DOHH2 (cell line): ENCODE measurements at regions not wholly inside any gene's neighbourhood (a gene's known extent, or its start where the extent isn't known, plus 50 kb on each side); places are given as distances from the start of the nearest gene placed in this dataset.

Experiments
- CTCF ChIP-seq: fragments of 200-600 bp; sonication (generic); IDR thresholded peaks from one replicate; pipeline ENCODE4 v1.5.1; 2014; ENCODE audit warnings: antibody characterized with exemption, mild to moderate bottlenecking, low read depth, low read length; ENCODE audit not compliant: poor library complexity, severe bottlenecking
- EZH2phosphoT487 ChIP-seq: fragments of 200-600 bp; sonication (generic); IDR thresholded peaks from 2 replicates; pipeline ENCODE4 v1.6.1; 2017; ENCODE audit warnings: borderline replicate concordance, mild to moderate bottlenecking, antibody characterized with exemption, low read length, moderate library complexity, mixed read lengths

- TF ChIP-seq CTCF: no peak
- no peak for TF ChIP-seq EZH2phosphoT487
Measured at GRCh38 chr1:81192647-81193642, 607.8 kb upstream of the ADGRL2 start.
